Karpas-422 (cell line): ENCODE measurements at regions not wholly inside any gene's neighbourhood (a gene's known extent, or its start where the extent isn't known, plus 50 kb on each side); places are given as distances from the start of the nearest gene placed in this dataset.

Experiments used
- DNase-seq: peaks from one replicate; pipeline ENCODE4 v3.0.0-alpha.2; 2015
- H2AFZ ChIP-seq: fragments of 200-600 bp; sonication (generic); 2 replicates; pipeline ENCODE4 v1.6.1; 2014; ENCODE audit warnings: antibody characterized with exemption, low read length, mixed read lengths
- H3K27ac ChIP-seq: fragments of 200-600 bp; sonication (generic); 2 replicates; pipeline ENCODE4 v1.5.1; 2014; ENCODE audit warnings: mild to moderate bottlenecking, low read length, moderate library complexity
- H3K27me3 ChIP-seq: fragments of 200-600 bp; sonication (generic); 2 replicates; pipeline ENCODE4 v1.6.1; 2014; ENCODE audit warnings: low read length, mixed read lengths
- H3K36me3 ChIP-seq: fragments of 200-600 bp; sonication (generic); 2 replicates; pipeline ENCODE4 v1.6.1; 2014; ENCODE audit warnings: low read length, mixed read lengths; ENCODE audit not compliant: insufficient read depth
- H3K4me1 ChIP-seq: fragments of 200-600 bp; sonication (generic); 2 replicates; pipeline ENCODE4 v1.6.1; 2014; ENCODE audit warnings: mild to moderate bottlenecking, low read length, mixed read lengths
- H3K4me2 ChIP-seq: fragments of 200-600 bp; sonication (generic); 2 replicates; pipeline ENCODE4 v1.6.1; 2014; ENCODE audit warnings: low read length, low read depth, mild to moderate bottlenecking; ENCODE audit not compliant: poor library complexity, severe bottlenecking
- H3K4me3 ChIP-seq: fragments of 200-600 bp; sonication (generic); 2 replicates; pipeline ENCODE4 v1.5.1; 2014; ENCODE audit warnings: mild to moderate bottlenecking, antibody characterized with exemption, low read length, mixed read lengths
- H3K79me2 ChIP-seq: fragments of 200-600 bp; sonication (generic); 2 replicates; pipeline ENCODE4 v1.6.1; 2014; ENCODE audit warnings: mild to moderate bottlenecking, low read length, mixed read lengths
- H3K9ac ChIP-seq: fragments of 200-600 bp; sonication (generic); 2 replicates; pipeline ENCODE4 v1.6.0; 2014; ENCODE audit warnings: low read length
- H3K9me2 ChIP-seq: fragments of 200-600 bp; sonication (generic), shearing (Covaris generic); replicated peaks from 2 replicates; pipeline ENCODE4 v1.6.0; 2014; ENCODE audit warnings: mild to moderate bottlenecking, low read length, moderate library complexity; ENCODE audit not compliant: insufficient read depth
- H3K9me3 ChIP-seq: fragments of 300-700, 200-600 bp; sonication (generic); 2 replicates; pipeline ENCODE4 v1.6.1; 2014; ENCODE audit warnings: low read length, mixed read lengths
- H4K20me1 ChIP-seq: fragments of 200-600 bp; sonication (generic); 2 replicates; pipeline ENCODE4 v1.6.1; 2014; ENCODE audit warnings: mild to moderate bottlenecking, antibody characterized with exemption, low read length, low read depth; ENCODE audit not compliant: insufficient read depth

DNA sequence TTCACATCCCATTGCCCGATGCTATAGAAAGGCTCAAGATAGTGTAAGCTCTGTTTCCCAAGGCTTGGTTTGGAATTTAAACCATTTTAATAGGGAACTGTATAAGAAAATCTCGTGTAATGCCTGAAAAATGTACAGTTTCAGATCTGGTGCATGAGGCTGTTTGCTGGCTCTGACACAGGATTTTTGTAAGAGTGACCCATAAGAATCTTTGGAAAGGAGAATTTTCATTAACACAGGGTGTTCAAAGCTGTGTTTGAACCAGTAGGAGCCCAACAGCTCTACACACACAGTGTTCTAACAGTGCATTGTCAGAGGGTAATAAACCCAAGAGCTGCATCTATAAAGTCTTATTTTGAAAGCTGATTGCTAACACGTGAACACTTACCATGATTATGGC lies 293.5 kb downstream of the PRL start:
- H3K4me2 ChIP-seq: no peak overlapping the region
- H3K9me2 ChIP-seq: no peaks in the 10 kb centered on the region
- H2AFZ ChIP-seq: no peak overlapping the region
- no peaks in the 10 kb centered on the region for H3K9me3 ChIP-seq
- H4K20me1 ChIP-seq: no peaks in the 10 kb centered on the region
- H3K4me1 ChIP-seq: no peaks in the 10 kb centered on the region
- H3K27me3 ChIP-seq: no peaks in the 10 kb centered on the region
- no peak overlapping the region for H3K4me3 ChIP-seq
- H3K36me3 ChIP-seq: no peaks in the 10 kb centered on the region
- H3K27ac ChIP-seq: no peak overlapping the region
- DNase-seq: no peak
- no peak overlapping the region for H3K9ac ChIP-seq
- H3K79me2 ChIP-seq: no peaks in the 10 kb centered on the region

DNA sequence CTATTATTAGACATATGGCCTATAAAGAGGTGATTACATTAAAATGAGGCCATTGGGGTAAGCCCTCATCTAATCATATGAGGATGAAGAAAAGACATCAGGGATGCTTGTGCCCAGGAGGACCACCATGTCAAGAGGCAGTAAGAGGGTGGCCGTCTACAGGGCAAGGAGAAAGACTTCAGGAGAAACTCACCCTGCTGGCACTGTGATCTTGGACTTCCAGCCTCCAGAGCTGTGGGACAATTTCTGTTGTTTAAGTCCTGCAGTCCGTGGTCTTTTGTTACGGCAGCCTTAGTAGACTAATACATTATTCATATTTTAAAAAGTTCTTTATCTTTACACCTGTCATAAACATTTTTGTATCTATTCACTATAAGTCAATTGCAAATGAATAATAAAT lies 290.0 kb downstream of the PRL start:
- H3K9me2 ChIP-seq: no peaks in the 10 kb centered on the region
- H4K20me1 ChIP-seq: no peaks in the 10 kb centered on the region
- no peak overlapping the region for H2AFZ ChIP-seq
- no peaks in the 10 kb centered on the region for H3K9me3 ChIP-seq
- H3K4me2 ChIP-seq: no peak overlapping the region
- no peaks in the 10 kb centered on the region for H3K4me1 ChIP-seq
- H3K79me2 ChIP-seq: no peaks in the 10 kb centered on the region
- no peak overlapping the region for H3K9ac ChIP-seq
- H3K36me3 ChIP-seq: no peaks in the 10 kb centered on the region
- no peak overlapping the region for H3K4me3 ChIP-seq
- no peak for DNase-seq
- H3K27ac ChIP-seq: no peak overlapping the region
- H3K27me3 ChIP-seq: no peaks in the 10 kb centered on the region

DNA sequence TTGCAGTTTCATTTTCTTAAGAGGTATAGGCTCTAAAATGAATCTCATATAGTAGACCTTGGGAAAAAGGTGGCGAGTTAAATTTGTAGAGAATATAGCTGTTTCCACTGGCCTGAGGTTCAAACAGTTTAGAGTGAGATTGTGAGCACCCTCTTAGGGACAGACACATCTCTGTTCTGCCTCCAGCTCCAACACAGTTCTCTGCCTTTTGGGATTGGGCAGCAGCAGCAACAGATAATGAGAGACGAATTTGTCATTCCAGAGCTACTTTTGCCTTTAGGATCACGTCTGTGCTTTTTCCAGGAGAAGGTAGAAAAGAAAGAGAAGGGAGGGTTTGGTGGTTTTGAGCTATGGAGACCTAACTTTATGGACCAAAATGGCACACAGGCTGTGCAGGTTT lies 289.4 kb downstream of the PRL start:
- Histone ChIP-seq H3K9me2 (no peaks in the 10 kb centered on the region), H3K79me2 (no peaks in the 10 kb centered on the region), H3K4me1 (no peaks in the 10 kb centered on the region), H3K9me3 (no peaks in the 10 kb centered on the region), H3K27ac (no peak overlapping the region), H2AFZ (no peak overlapping the region), H3K27me3 (no peaks in the 10 kb centered on the region), H3K9ac (no peak overlapping the region), H3K36me3 (no peaks in the 10 kb centered on the region), H3K4me2 (no peak overlapping the region), H3K4me3 (no peak overlapping the region), H4K20me1 (no peaks in the 10 kb centered on the region)
- no peak for DNase-seq

DNA sequence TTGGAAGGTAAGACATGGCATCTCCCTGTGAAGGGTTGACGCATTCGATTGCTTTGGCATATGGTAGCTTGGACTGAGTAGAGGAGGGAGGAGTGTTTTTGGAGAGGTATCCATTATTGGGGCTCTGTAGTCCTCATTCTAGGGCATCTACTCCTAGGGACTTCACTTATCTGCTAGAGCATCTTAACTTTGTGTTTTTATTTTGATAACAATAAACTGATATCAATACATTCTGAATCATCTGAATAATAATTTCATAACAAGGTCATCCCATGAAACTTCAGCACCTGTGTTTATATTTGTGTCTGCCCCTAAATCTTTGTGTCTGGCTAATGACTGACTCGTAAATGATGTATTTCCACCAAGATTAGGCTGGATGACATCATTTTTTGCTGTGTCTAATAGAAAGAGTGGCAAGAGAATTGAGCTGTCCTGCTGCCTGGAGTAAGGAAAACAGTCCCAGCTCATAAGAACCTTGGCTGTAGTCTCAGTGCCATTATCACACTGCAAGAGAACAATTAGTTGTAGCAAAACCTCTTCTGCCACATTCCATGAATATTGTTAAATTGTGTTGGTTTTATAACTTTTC lies 288.5 kb downstream of the PRL start:
- H3K9ac ChIP-seq: no peak overlapping the region
- no peaks in the 10 kb centered on the region for H3K79me2 ChIP-seq
- H4K20me1 ChIP-seq: no peaks in the 10 kb centered on the region
- no peaks in the 10 kb centered on the region for H3K4me1 ChIP-seq
- H3K9me3 ChIP-seq: no peaks in the 10 kb centered on the region
- no peak overlapping the region for H3K4me2 ChIP-seq
- H2AFZ ChIP-seq: no peak overlapping the region
- no peaks in the 10 kb centered on the region for H3K9me2 ChIP-seq
- no peaks in the 10 kb centered on the region for H3K27me3 ChIP-seq
- H3K4me3 ChIP-seq: no peak overlapping the region
- no peaks in the 10 kb centered on the region for H3K36me3 ChIP-seq
- no peak overlapping the region for H3K27ac ChIP-seq
- no peak for DNase-seq

DNA sequence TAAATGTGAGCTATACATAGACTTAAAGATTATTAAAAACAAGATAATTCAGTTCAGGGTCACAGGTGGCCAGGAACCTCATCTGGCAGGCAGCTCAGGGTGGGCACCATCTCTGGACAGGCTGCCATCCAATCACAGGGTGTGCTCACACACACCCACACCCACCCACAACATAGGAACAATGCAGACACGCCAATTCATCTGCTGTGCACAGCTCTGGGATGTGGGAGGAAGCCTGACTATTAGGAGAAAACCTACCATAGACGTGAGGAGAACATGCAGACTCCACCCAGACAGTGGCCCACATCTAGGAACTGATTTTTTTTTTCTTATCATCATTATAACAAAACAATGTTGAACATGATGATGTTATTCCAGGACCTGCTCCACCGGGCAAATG lies 286.7 kb downstream of the PRL start:
- Histone ChIP-seq H3K36me3 (no peaks in the 10 kb centered on the region), H4K20me1 (no peaks in the 10 kb centered on the region), H2AFZ (no peak overlapping the region), H3K27me3 (no peaks in the 10 kb centered on the region), H3K9me3 (no peaks in the 10 kb centered on the region), H3K79me2 (no peaks in the 10 kb centered on the region), H3K4me3 (no peak overlapping the region), H3K4me1 (no peaks in the 10 kb centered on the region), H3K9me2 (no peaks in the 10 kb centered on the region), H3K27ac (no peak overlapping the region), H3K4me2 (no peak overlapping the region), H3K9ac (no peak overlapping the region)
- DNase-seq: no peak

DNA sequence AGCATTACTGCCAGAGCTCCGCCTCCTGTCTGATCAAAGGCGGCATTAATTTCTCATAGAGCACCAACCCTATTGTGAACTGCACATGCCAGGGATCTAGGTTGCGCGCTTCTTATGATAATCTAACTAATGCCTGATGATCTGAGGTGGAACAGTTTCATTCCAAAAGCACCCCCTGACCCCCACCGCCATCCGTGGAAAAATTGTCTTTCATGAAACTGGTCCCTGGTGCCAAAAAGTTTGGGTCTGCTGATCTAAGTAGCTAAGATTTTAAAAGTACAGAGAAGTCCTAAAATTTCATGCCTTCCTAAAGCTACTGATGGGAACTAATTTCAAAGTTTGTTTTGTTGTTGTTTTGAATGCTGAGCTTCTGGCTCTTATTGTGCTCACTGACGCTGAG lies 281.6 kb downstream of the PRL start:
- H3K27ac ChIP-seq: no peak overlapping the region
- H3K9me3 ChIP-seq: no peaks in the 10 kb centered on the region
- no peaks in the 10 kb centered on the region for H3K9me2 ChIP-seq
- H3K4me1 ChIP-seq: no peaks in the 10 kb centered on the region
- no peaks in the 10 kb centered on the region for H3K27me3 ChIP-seq
- no peaks in the 10 kb centered on the region for H4K20me1 ChIP-seq
- H3K4me3 ChIP-seq: no peak overlapping the region
- H3K79me2 ChIP-seq: no peaks in the 10 kb centered on the region
- H3K9ac ChIP-seq: no peak overlapping the region
- no peak for DNase-seq
- H3K36me3 ChIP-seq: no peaks in the 10 kb centered on the region
- no peak overlapping the region for H2AFZ ChIP-seq
- H3K4me2 ChIP-seq: no peak overlapping the region

DNA sequence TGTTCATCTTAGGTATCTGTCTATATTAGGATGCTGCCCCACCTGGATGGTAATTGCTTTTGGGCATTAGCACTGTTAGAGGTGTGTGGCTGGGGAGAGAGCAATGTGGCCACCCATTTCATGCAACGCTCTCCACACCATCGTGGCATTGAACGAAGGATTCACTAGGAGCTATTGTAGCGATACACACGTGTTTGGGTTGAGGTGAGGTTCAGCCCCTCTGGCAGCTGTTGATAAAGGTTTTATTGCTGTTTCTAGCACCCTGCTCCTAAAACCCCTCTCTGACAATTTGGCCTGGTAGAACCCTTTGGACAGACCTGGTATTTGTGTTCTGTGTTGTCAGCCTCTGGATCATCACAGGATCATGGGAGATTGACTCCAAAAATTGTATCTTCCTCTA lies 280.9 kb downstream of the PRL start:
- Histone ChIP-seq H3K4me1 (no peaks in the 10 kb centered on the region), H3K9me2 (no peaks in the 10 kb centered on the region), H3K27me3 (no peaks in the 10 kb centered on the region), H3K9ac (no peak overlapping the region), H3K27ac (no peak overlapping the region), H3K36me3 (no peaks in the 10 kb centered on the region), H2AFZ (no peak overlapping the region), H3K9me3 (no peaks in the 10 kb centered on the region), H4K20me1 (no peaks in the 10 kb centered on the region), H3K79me2 (no peaks in the 10 kb centered on the region), H3K4me3 (no peak overlapping the region), H3K4me2 (no peak overlapping the region)
- no peak for DNase-seq

DNA sequence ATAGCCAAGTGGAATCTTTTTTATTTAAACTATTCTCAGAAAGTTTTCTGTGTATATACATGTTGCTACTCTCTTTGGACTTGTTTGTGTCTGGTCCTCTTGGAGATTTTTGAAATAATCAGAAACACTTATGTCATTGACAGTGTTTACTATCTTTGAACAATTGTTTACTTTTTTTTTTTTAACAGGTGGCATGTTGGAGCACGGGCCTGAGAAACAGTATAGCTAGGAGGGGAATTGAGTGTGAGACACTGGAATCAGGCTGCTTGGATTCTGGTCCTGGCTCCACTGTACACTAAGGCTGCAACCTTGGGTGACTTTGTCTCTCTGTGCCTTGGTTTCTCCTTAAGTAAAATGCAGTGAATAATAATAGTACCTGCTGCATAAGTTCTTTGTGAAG lies 279.6 kb downstream of the PRL start:
- Histone ChIP-seq H4K20me1 (no peaks in the 10 kb centered on the region), H3K9me3 (no peaks in the 10 kb centered on the region), H3K27me3 (no peaks in the 10 kb centered on the region), H2AFZ (no peak overlapping the region), H3K4me3 (no peak overlapping the region), H3K79me2 (no peaks in the 10 kb centered on the region), H3K9ac (no peak overlapping the region), H3K9me2 (no peaks in the 10 kb centered on the region), H3K4me1 (no peaks in the 10 kb centered on the region), H3K4me2 (no peak overlapping the region), H3K36me3 (no peaks in the 10 kb centered on the region), H3K27ac (no peak overlapping the region)
- no peak for DNase-seq

DNA sequence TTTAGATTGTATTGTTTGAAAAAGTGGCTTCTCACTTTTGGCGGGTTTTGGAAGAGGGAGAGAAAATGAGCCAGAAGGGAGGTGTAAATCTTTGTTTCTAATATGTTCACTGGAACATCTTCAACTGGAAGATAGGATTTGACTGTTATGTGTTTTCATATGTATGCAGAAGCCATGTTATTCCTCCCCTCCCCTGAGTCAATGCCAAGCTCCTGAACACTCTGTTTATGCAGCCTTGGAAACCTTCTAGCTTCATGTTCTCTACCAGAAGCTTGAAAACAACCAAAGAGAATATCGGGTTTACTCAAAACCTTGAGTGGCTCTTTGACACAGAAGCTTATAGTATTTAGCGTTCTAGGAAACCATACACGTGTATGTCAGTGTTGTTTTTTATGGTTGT lies 279.1 kb downstream of the PRL start:
- H3K9ac ChIP-seq: no peak overlapping the region
- no peaks in the 10 kb centered on the region for H3K79me2 ChIP-seq
- H3K36me3 ChIP-seq: no peaks in the 10 kb centered on the region
- H3K4me3 ChIP-seq: no peak overlapping the region
- H3K4me2 ChIP-seq: no peak overlapping the region
- H3K27me3 ChIP-seq: no peaks in the 10 kb centered on the region
- no peak overlapping the region for H3K27ac ChIP-seq
- no peaks in the 10 kb centered on the region; the same call in 1 of the 2 replicates for H3K9me3 ChIP-seq
- no peak for DNase-seq
- no peaks in the 10 kb centered on the region for H3K4me1 ChIP-seq
- H2AFZ ChIP-seq: no peak overlapping the region
- no peaks in the 10 kb centered on the region for H3K9me2 ChIP-seq
- no peaks in the 10 kb centered on the region for H4K20me1 ChIP-seq
